ENCODE measurements at regions not wholly inside any gene's neighbourhood (a gene's known extent, or its start where the extent isn't known, plus 50 kb on each side); places are given as distances from the start of the nearest gene placed in this dataset.
"Not testable (repeated sequence)": the region's sequence is repeated elsewhere in the genome, so short reads cannot be mapped to it uniquely, and the experiment has no call there.

DNA sequence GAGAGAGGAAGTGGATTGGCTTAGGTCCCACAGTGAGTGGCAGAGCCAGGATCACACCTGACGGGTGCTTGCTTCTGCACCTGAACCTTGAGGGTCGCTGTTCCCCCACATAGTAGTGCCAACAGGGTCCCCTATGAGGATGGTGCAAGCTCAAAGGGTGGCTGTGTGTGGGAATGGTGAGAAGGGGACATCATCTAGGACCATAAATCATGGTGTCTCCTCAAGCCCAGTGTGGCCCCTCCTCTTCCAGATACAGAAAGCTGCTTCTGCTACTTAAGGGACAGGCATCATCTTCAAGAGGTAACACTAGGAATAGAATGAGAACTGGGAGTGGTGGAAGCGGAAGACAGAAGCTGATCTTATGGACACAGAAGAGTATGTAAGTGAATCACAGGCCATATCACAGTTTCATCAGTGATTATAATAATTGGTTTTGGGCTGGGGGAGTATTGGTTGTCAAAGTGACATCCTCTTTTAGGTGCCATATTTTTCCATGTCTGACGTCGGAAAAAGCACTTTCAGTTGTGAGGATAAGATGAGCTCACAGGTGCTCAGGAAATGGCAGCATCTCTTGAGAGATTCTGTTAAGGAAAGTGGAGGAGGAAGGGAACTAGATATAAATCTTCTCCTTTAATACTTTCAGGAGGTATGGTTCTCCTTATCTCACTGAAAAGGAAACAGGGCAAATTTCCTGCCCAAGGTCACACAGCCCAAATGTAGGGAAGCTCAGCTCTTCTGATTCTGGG, 83.2 kb upstream of the HNF1B start:
- DNase-seq = no peak

DNA sequence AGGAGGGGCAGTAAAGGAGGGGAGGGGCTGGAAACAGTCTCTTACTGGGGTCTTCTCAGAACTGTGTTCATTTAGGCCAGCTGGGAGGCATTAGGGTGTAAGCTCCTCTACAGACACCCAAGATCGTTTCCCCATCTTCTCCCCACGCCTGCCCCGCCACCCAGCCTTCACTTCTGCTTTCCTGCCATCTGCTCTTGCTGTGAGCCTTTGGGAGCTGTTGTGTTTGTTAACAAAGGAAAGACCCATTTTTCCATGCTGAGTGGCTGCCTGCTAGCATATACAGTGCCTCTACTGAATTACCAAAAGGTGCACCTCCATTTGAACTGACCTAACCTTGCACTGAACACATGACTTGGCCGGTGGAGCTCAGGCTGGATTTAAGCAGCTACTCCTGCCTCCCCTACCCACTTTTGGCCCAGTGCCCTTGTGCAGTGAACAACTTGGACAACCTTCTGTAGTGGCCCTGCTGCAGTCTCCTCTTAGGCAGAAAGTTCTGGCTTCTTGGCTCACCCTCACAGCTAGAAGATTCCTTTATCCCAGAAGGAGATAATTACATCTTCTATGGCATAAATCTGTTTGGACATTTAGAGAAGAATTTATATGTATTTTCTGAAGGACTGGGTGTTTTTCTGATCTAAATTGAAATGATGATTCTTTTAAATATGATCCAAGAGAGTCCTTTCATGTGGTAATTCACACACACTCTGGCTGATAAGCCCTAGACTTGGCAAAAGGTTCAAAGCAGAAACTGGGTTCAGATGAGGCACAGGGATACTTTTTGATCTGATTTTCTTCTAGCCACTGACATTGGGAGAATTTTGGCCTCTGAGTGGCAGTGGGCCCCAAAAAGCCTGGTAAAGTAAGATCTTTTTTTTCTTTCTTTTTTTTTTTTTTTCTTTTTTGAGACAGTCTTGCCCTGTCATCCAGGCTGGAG, 81.9 kb upstream of the HNF1B start:
- no peak for DNase-seq

DNA sequence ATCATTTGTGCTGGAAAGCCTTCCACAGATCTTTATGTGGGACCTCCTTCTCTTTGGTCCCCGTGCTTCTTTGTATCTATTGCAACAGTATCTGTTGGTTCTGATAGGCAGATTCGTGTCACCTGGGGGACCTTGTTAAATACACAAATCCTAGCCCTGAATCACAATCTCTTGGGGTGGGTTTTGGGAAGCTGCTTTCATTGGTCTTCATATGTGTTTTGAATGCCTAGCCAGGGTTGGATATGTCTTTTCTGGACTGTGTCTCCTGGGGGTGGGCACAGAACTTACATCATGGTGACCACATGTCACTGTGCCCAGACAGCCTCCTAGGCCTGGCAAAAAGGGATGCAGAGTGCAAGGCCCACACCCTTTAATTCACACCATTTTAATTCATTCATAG, 81.0 kb upstream of the HNF1B start:
- DNase-seq = no peak

DNA sequence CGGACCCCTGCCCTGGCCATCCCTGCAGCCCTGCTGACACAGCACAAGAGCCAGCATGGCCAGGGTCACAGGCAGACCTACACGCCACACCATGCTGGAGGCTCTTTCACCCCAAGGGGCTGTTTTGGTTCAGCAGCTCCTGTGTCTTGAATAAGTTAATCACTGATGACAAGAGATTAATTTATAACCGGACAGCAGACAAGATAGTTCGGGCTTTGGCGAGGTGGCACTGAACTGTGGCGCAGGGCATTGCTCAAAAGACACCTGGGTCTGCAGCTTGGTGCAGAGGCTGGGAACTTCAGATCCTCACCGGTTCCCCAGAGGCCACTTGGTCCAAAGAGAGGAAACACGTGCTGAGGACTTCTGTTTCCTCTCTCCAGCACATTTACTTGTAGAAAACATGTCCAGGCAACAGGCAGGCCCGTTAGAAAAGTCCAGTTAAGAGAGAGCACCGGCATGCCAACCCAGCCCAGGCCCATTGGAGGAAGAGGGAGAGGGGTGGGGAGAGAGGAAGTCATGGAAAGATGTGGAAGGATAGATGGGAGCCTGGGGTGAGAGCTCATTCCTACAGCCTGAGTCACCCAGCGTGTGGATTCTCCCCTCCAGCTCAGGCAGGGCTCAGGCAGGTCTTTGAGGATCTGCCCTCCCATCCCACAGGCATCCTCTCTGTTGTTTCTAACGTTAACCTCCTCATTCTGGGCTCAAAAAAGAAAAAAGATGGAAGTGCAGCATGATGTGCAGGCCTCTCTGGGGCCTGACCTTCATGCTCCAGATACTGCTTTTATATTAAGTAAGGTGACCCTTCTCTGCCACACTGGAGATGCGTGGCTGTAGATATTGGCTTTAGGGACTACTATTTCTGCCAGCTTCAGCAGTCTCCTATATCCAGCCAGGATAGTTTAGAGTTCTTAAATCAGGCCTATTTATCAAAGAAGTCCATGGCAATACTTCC, 80.0 kb upstream of the HNF1B start:
- no peak for DNase-seq

DNA sequence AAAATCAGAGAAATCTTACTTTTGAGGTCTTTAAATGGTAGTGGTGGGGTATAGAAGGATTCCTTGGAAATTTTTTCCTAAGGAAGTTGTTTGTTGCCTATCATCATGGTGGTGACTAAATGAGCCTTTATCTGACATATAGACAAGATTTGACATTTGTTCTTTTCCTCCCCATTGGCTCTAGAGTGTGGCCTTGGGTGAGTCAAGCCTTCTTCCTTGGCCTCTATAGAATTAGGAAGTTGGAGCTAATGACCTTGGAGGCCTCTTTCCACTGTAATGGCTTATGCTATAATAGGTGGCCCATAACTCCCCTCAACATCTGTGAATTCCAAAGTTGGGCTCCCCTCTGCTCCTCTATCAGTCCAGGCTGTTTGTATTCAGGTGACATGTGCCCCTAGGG, 79.1 kb upstream of the HNF1B start:
- no peak for DNase-seq

DNA sequence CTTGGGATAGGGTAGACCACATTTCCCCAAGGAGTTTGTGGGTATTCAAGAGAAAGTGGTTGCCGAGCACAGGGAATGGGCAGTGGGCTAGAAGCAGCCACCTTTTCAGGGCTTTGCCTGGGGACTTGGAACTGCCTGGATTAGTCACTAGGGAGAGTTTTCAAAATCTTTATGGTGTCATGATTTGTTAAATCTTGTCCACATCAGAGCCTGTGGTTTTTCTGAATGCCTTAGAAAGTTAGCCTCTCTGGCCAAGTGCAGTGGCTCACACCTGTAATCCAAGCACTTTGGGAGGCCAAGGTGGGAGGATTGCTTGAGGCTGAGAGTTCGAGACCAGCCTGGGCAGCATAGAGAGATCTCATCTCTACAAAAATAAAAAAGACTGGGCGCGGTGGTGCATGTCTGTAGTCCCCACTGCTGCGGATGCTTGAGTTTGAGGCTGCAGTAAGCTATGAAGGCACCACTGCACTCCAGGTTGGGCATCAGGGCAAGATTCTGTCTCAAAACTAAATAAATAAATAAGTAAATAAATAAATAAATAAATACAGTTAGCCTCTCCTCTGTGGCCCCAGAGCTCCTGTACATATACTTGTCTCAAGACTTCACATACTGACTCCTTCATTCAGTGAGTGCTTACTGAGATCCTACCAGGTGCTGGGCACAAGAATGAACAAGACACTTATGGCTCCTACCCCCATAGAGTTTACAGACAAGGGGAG, 76.3 kb upstream of the HNF1B start:
- DNase-seq = no peak

DNA sequence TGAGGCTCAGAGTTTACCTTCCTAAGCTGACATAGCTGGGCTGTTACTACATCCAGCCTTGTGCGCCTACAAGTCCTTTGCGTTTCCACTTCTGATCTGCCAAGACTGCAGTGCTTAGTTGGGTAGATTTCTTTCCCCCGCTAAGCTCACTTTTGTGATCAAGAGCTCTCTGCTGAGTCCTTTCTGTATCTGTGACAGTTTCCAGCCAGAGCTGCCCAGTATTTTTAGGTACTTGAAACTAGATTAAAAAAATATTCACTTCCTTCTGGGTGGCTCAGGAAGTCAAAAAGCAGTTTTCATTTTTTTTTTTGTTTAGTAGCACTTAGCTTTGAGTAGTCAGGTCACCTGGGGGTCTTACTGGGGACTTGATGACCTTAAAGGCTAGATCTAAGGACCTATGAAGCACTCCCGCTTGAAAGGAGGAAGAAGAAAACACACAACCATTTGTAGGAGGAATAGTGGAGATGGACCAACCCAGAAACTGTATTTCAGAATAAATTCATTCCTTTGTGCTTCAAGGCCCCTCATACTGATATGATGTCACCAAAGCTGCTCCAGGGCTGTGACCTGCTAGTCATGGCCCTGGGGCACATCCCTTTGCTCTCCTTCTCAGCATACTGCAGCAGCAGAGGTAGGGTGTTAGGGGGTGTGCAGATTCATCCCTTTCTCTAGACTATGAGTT, 75.6 kb upstream of the HNF1B start:
- no peak for DNase-seq

DNA sequence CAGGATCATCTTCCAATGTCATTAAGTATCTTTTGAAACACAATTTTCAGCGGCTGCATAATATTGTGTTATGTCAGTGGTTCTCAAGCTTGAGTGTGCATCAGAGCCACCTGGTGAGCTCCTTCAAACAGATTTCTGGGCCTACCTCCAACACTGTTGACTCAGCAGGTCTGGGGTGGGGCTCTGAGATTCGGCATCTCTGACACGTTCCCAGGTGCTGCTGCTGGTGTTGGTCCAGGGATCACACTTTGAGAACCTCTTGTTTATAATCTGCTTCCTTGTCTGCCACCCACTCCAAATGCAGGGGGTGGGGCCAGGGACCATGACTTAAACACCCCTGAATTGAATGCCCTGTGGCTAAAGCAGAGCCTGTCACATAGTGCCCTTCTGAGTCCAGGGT, 73.8 kb upstream of the HNF1B start:
- peak; percentile 82 for DNase-seq

DNA sequence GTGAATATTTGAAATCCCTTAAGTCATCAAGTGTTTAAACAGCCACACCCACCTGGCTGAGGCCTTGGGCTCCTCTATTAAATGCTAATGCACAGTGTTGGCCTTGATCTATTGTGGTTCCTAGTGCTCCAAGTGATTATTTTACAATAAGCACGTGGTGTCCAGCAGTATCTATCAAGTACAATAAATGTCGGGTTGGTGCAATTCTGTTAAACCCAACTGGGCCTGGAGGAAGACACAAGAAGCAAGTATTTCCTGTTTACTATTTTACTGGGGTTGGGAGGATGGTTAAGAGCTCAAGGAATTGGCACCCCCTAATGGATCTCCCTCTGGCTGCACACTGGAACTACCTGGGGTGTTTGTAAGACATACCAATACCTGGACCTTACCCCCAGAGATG, 72.1 kb upstream of the HNF1B start:
- no peak for DNase-seq

DNA sequence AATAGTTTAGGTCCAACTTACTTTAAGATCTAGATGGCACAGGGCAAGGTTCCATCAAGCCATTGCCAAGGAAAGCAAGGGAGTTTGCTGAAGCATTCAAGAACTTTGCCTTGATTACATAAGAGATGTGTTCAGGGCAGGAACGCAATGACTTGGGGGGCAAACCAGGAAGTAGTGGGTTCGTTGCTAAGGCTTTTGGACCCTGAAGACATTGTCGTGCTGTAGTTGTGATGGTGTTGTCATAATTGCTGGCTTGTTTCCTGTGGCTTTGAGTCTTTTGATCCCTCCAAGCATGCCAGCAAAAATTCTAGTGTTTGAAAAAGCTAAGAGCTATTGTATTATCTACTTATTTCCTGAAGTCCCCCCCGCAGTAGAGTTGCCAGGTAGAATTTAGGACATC, 70.7 kb upstream of the HNF1B start:
- DNase-seq = no peak

DNA sequence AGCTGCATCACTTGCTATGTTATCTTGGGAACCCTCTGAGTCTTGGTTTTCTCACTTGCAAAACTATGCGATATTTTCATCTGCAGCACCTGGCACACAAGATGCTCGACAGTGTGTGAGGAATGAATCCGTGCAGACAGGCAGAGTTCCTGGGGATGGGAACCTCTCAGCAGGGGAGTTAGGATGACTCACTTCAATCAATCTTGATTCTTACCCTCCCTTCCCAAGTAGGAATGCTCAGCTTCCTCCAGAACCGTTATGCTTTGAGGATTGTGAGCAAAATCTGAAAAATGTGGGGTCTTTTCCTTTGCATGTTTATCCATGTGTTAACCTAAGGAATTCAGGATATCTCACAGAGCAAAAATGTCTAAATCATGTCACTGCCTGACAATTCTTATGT, 68.9 kb upstream of the HNF1B start:
- DNase-seq = no peak

DNA sequence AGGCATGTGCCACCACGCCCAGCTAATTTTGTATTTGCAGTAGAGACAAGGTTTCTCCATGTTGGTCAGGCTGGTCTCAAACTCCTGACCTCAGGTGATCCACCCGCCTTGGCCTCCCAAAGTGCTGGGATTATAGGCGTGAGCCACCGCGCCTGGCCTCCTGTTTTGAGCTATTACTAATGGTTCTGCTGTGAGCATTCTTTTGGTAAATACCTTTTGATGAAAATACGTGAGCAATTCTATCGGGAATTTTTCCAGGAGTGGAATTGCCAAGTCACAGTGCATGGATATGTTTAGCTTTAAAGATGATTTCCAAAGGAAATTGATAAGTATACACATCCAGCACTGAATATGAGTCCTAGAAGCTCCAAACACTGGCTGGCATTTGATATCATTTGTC, 64.0 kb upstream of the HNF1B start:
- not testable (repeated sequence) for DNase-seq

DNA sequence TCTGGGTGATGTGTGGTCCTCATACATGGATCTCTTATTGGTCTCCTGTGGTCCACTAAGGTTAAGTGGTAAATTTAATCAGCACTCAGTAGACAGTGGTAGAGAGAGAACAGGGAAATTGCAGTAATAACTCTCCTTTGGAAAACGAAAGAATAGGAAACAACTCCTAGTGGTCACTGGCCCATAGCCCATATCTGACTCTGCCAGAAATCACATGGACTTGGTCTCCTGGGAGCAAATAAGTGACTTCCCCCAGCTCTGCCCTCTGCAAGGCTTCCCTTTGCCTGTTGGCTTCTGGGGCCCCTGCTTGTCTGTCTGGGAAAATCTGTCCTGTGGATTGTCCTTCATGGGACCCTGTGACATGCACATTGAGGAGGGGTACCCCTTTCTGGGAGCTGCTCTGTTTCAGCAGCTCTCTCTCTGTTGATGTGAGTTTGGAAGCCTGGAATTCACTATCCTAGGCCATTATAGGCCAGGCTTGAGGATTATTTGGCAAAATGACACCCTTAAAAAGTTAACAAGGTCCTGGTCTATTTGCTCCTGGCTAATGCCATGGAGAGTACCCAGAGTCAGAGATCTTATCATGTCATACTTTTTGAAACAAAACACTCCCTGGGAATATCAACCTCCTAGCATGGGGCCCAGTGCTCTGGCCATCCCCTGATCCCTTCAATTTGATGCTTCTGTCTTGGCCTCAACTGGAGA, 58.0 kb upstream of the HNF1B start:
- no peak for DNase-seq

DNA sequence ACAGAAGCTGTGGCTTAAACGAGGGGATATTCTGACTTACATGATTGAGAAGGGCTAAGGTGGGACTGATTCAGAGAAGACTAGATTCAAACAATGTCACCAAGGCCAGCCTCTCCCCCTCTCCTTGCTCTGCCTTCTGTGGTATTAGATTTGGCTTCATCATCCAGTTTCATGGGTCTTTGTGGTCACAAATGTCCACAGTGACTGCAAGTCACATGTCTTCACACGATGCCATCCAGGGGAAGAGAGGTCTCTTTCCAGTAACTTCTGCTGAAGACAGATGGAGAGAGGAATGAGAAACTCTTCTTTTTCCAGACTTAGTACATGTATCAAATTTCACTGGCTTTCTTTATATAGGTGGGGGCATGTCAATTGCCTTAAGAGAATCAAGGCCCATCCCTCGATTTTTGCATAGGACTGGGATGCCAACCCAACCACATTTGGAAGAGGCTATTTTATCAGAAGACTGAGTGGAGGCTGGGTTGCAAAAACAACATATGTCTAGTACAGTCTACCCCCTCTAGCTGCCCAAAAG, 57.3 kb upstream of the HNF1B start:
- DNase-seq = no peak

DNA sequence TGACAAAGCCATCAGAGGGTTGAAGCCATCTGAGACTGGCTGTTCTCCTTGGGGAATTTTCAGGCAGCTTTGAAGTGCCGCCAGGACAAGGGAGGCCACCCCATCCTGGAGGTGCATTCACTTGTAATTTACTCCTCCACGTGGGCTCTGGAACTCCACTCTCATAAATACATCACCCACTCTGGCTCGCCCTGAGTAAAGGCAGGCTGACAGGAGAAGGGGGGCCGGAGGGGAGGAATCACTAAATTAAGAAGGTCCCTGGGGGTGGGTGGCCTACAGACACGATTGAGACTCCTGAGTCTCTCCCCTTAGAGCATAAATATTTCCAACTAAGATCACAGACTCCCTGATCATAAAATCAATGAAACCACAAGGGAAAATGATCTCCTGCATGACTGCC, 56.3 kb upstream of the HNF1B start:
- DNase-seq = no peak

DNA sequence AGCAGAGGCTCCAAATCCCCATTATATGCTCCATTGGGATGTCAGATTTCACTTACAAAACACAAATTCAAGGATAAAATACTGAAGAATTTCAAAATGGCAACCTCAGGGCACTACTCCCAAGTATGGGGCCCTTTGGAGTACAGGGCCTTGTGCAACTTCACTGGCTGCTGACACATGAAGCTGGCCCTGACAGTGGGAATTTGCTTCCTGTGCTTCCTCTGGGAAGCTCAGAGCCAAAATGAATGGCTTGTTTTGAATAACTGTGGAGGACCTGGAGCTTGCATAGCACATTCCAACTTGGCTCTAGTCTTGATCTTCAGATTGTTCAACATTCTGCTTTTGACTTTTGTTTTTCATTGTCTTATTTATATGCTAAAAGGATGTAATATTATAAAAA, 52.3 kb upstream of the HNF1B start:
- DNase-seq = no peak

DNA sequence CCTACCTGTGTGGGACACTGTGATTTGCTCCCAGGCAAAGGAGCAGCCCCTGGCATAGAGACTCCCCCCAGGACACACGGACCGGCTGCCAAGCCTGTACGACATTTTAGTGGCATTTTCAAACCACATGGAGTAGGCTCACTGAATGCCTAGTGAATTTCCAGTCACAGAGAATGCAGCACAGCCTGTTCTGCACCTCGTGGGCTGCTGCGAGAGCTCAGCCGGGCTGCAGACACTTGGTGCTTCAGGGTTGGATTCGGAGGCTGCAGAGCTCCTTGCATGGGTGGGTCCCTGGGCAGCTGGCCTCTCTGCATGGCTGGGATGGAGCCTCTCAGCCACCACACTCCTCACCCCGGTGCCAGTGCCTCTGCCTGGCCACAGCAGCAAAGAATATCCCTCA, 51.2 kb upstream of the HNF1B start:
- DNase-seq = no peak

Measured in DMS79 (cell line).